Neural cell (in vitro differentiated cells): ENCODE measurements at regions not wholly inside any gene's neighbourhood (a gene's known extent, or its start where the extent isn't known, plus 50 kb on each side); places are given as distances from the start of the nearest gene placed in this dataset.

Experiments used
- EP300 ChIP-seq: fragments of 450-650 bp; conservative IDR thresholded peaks from 2 replicates; pipeline ENCODE4 v1.6.1; 2014; ENCODE audit warnings: antibody characterized with exemption, mild to moderate bottlenecking, moderate library complexity; ENCODE audit not compliant: poor library complexity, severe bottlenecking
- EZH2 ChIP-seq: fragments of 200-600, 300-800 bp; shearing (Covaris generic), sonication (generic); IDR thresholded peaks from 2 replicates; pipeline ENCODE4 v1.6.1; 2014; ENCODE audit warnings: antibody characterized with exemption, low read length, borderline replicate concordance, mild to moderate bottlenecking; ENCODE audit not compliant: insufficient read depth, poor library complexity, severe bottlenecking
- MXI1 ChIP-seq: fragments of 450-650 bp; conservative IDR thresholded peaks from 2 replicates; pipeline ENCODE4 v1.6.1; 2014; ENCODE audit warnings: antibody characterized with exemption, mild to moderate bottlenecking; ENCODE audit not compliant: poor library complexity, severe bottlenecking
- POLR2AphosphoS5 ChIP-seq: IDR thresholded peaks from 2 replicates; pipeline ENCODE4 v1.6.1; 2012
- RAD21 ChIP-seq: fragments of 450-650 bp; conservative IDR thresholded peaks from 2 replicates; pipeline ENCODE4 v1.6.1; 2014; ENCODE audit warnings: antibody characterized with exemption, mild to moderate bottlenecking, moderate library complexity
- TAF1 ChIP-seq: IDR thresholded peaks from 2 replicates; pipeline ENCODE4 v1.6.1; 2012; ENCODE audit warnings: low read depth
- TF ChIP-seq, protein P1 (sequence below): fragments of 450-650 bp; IDR thresholded peaks from 2 replicates; pipeline ENCODE4 v1.5.1; 2014; ENCODE audit warnings: antibody characterized with exemption, mild to moderate bottlenecking, moderate library complexity; ENCODE audit not compliant: poor library complexity, severe bottlenecking

DNA sequence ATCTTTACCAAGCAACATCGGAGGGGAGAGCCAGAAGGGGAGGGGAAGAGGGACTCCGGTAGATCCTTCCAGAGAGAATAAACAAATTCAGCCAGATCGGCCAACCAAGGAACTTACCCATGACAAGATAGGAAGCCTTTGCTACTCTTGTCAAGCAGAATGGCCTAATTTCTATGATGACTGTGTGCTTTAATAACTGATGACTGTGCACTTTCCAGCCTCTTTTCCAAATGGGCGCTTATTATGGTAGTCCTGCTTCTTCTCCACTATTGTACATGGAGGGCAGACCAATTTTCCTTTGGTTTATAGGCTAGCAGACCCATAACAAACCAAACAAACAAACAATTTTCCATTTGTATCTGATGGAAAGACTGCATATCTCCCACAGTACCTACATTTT, 163.8 kb upstream of the RFX3 start:
- TF ChIP-seq, protein P1, sequence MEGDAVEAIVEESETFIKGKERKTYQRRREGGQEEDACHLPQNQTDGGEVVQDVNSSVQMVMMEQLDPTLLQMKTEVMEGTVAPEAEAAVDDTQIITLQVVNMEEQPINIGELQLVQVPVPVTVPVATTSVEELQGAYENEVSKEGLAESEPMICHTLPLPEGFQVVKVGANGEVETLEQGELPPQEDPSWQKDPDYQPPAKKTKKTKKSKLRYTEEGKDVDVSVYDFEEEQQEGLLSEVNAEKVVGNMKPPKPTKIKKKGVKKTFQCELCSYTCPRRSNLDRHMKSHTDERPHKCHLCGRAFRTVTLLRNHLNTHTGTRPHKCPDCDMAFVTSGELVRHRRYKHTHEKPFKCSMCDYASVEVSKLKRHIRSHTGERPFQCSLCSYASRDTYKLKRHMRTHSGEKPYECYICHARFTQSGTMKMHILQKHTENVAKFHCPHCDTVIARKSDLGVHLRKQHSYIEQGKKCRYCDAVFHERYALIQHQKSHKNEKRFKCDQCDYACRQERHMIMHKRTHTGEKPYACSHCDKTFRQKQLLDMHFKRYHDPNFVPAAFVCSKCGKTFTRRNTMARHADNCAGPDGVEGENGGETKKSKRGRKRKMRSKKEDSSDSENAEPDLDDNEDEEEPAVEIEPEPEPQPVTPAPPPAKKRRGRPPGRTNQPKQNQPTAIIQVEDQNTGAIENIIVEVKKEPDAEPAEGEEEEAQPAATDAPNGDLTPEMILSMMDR: no peak
- TF ChIP-seq TAF1: no peak
- TF ChIP-seq POLR2AphosphoS5: no peak
- no peak for TF ChIP-seq RAD21
- no peak for TF ChIP-seq EZH2
- TF ChIP-seq EP300: no peak
- no peak for TF ChIP-seq MXI1
